ENCODE measurements at regions not wholly inside any gene's neighbourhood (a gene's known extent, or its start where the extent isn't known, plus 50 kb on each side); places are given as distances from the start of the nearest gene placed in this dataset.

DNA sequence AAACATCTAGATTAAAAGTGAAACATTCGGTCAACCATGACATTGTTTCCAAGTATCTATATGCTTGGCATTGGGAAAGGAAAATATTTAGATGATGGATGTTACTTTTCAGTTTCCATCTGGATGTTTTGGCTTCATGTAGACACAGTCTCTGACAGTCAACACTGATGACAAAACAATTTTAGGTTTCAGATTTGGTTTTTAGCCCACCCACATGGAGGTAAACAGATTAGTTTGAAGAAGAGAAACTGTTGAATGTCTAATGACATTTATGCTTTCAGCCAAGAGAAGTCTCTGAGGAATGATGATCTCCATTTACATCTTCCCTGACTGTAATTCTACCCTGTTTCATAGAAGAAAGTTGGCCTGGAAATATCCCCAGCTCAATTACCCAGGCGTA, 379.1 kb downstream of the SLITRK6 start:
- Histone ChIP-seq H2AFZ (ENCODE audit: low read depth, low read length) (no peak overlapping the region), H4K20me1 (ENCODE audit: insufficient read depth, low read length) (no peaks in the 10 kb centered on the region), H3K36me3 (ENCODE audit: insufficient read depth, low read length) (no peaks in the 10 kb centered on the region), H3K79me2 (ENCODE audit: insufficient read depth, low read length) (no peaks in the 10 kb centered on the region), H3K27me3 (ENCODE audit: insufficient read depth, low read length, poor library complexity) (no peaks in the 10 kb centered on the region), H3K4me2 (ENCODE audit: insufficient read depth, low read length) (no peak overlapping the region), H3K27ac (ENCODE audit: low read length) (no peak overlapping the region), H3K9me3 (ENCODE audit: insufficient read depth, low read length, severe bottlenecking) (no peaks in the 10 kb centered on the region), H3K4me3 (ENCODE audit: low read depth in 1 of 2, low read length in 2 of 2) (no peak overlapping the region), H3K9ac (ENCODE audit: low read depth, low read length) (no peak overlapping the region), H3K4me1 (ENCODE audit: insufficient read depth, low read length) (no peaks in the 10 kb centered on the region)
- no peak for ATAC-seq (ENCODE audit: insufficient read depth, low read depth)
- DNase-seq = no peak
- TF ChIP-seq, protein P1, sequence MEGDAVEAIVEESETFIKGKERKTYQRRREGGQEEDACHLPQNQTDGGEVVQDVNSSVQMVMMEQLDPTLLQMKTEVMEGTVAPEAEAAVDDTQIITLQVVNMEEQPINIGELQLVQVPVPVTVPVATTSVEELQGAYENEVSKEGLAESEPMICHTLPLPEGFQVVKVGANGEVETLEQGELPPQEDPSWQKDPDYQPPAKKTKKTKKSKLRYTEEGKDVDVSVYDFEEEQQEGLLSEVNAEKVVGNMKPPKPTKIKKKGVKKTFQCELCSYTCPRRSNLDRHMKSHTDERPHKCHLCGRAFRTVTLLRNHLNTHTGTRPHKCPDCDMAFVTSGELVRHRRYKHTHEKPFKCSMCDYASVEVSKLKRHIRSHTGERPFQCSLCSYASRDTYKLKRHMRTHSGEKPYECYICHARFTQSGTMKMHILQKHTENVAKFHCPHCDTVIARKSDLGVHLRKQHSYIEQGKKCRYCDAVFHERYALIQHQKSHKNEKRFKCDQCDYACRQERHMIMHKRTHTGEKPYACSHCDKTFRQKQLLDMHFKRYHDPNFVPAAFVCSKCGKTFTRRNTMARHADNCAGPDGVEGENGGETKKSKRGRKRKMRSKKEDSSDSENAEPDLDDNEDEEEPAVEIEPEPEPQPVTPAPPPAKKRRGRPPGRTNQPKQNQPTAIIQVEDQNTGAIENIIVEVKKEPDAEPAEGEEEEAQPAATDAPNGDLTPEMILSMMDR (IDR thresholded peaks at IDR 0.05; ENCODE audit: borderline replicate concordance, extremely low read depth, low read length, poor library complexity, severe bottlenecking) = no peak
- no peak for TF ChIP-seq EZH2 (IDR thresholded peaks at IDR 0.05; ENCODE audit: borderline replicate concordance, low read depth, low read length, severe bottlenecking)

DNA sequence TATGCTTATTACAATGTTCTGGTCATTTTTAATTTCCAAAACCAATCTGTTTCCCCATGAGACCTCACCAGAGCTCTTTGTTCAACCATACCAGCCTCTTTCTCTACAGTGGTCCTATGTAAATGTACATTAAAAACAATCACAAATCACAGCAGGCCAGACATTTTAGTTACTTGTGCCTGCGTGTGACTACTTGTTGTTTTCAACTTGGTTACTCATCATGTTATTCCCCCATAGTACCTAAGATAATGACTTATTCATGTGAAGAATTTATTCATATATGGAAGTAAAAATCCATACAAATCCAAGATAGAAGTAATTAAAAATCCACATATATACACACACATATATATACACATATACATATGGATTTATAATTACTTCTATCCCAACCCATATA, 379.6 kb downstream of the SLITRK6 start:
- no peaks in the 10 kb centered on the region for H3K79me2 ChIP-seq (ENCODE audit: insufficient read depth, low read length)
- no peak overlapping the region for H3K9ac ChIP-seq (ENCODE audit: low read depth, low read length)
- DNase-seq (no peak), ATAC-seq (ENCODE audit: insufficient read depth, low read depth) (no peak)
- no peak overlapping the region for H3K4me2 ChIP-seq (ENCODE audit: insufficient read depth, low read length)
- no peaks in the 10 kb centered on the region for H3K9me3 ChIP-seq (ENCODE audit: insufficient read depth, low read length, severe bottlenecking)
- no peak overlapping the region for H3K4me3 ChIP-seq (ENCODE audit: low read depth in 1 of 2, low read length in 2 of 2)
- H3K27me3 ChIP-seq (ENCODE audit: insufficient read depth, low read length, poor library complexity) = no peaks in the 10 kb centered on the region
- H3K4me1 ChIP-seq (ENCODE audit: insufficient read depth, low read length) = no peaks in the 10 kb centered on the region
- H2AFZ ChIP-seq (ENCODE audit: low read depth, low read length) = no peak overlapping the region
- TF ChIP-seq EZH2 (IDR thresholded peaks at IDR 0.05; ENCODE audit: borderline replicate concordance, low read depth, low read length, severe bottlenecking) = no peak
- TF ChIP-seq, protein P1 (IDR thresholded peaks at IDR 0.05; ENCODE audit: borderline replicate concordance, extremely low read depth, low read length, poor library complexity, severe bottlenecking) = no peak
- no peak overlapping the region for H3K27ac ChIP-seq (ENCODE audit: low read length)
- no peaks in the 10 kb centered on the region for H3K36me3 ChIP-seq (ENCODE audit: insufficient read depth, low read length)
- no peaks in the 10 kb centered on the region for H4K20me1 ChIP-seq (ENCODE audit: insufficient read depth, low read length)

DNA sequence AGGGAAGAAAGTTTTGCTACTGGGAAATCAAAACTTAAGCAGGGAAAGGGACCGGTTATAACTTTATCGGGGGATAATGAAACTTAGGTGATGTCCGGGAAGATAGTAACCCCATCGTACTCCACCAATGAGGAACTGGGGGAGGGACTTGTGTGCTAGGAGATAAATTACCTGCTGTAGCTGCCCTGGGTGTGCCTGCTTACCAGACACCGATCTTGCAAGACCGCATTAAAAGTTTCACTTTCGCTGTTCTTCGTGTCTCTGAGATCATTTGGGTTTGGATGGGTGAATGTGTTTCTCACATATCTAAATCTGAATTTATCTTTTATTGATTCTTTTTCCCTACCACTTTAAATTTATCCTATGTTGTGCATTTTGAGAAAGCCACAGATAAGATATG, 381.4 kb downstream of the SLITRK6 start:
- TF ChIP-seq, protein P1 (IDR thresholded peaks at IDR 0.05; ENCODE audit: borderline replicate concordance, extremely low read depth, low read length, poor library complexity, severe bottlenecking) = no peak
- no peak for TF ChIP-seq EZH2 (IDR thresholded peaks at IDR 0.05; ENCODE audit: borderline replicate concordance, low read depth, low read length, severe bottlenecking)
- no peak overlapping the region for H3K27ac ChIP-seq (ENCODE audit: low read length)
- no peaks in the 10 kb centered on the region for H3K27me3 ChIP-seq (ENCODE audit: insufficient read depth, low read length, poor library complexity)
- no peak overlapping the region for H3K4me3 ChIP-seq (ENCODE audit: low read depth in 1 of 2, low read length in 2 of 2)
- H3K79me2 ChIP-seq (ENCODE audit: insufficient read depth, low read length) = no peaks in the 10 kb centered on the region
- no peak for DNase-seq
- H3K9ac ChIP-seq (ENCODE audit: low read depth, low read length) = no peak overlapping the region
- H3K36me3 ChIP-seq (ENCODE audit: insufficient read depth, low read length) = no peaks in the 10 kb centered on the region
- ATAC-seq (ENCODE audit: insufficient read depth, low read depth) = no peak
- H2AFZ ChIP-seq (ENCODE audit: low read depth, low read length) = no peak overlapping the region
- no peaks in the 10 kb centered on the region for H3K4me1 ChIP-seq (ENCODE audit: insufficient read depth, low read length)
- H3K4me2 ChIP-seq (ENCODE audit: insufficient read depth, low read length) = no peak overlapping the region
- no peaks in the 10 kb centered on the region for H3K9me3 ChIP-seq (ENCODE audit: insufficient read depth, low read length, severe bottlenecking)
- no peaks in the 10 kb centered on the region for H4K20me1 ChIP-seq (ENCODE audit: insufficient read depth, low read length)

DNA sequence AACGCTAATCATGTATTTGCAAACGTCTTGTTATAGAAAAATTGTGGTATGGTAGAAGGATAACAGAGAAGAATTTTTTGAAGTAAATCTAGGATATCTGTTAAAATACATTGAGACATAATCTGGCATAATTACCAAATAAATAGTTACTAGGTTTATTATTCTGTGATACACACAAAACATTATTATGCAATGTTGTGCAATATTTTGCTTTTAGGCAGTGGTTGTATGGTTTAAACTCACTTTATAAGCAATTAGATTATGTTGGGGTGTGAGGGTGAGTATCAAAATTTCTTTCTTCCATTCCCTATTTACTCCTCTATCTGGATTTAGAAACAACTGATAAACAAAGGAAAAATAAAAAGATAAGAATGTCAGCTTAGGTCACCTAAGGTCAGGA, 385.6 kb downstream of the SLITRK6 start:
- H3K9ac ChIP-seq (ENCODE audit: low read depth, low read length) = no peak overlapping the region
- no peak for TF ChIP-seq EZH2 (IDR thresholded peaks at IDR 0.05; ENCODE audit: borderline replicate concordance, low read depth, low read length, severe bottlenecking)
- TF ChIP-seq, protein P1 (IDR thresholded peaks at IDR 0.05; ENCODE audit: borderline replicate concordance, extremely low read depth, low read length, poor library complexity, severe bottlenecking) = no peak
- H3K27me3 ChIP-seq (ENCODE audit: insufficient read depth, low read length, poor library complexity) = no peaks in the 10 kb centered on the region
- H3K9me3 ChIP-seq (ENCODE audit: insufficient read depth, low read length, severe bottlenecking) = no peaks in the 10 kb centered on the region
- no peaks in the 10 kb centered on the region for H3K4me1 ChIP-seq (ENCODE audit: insufficient read depth, low read length)
- no peak overlapping the region for H3K4me2 ChIP-seq (ENCODE audit: insufficient read depth, low read length)
- no peak overlapping the region for H3K4me3 ChIP-seq (ENCODE audit: low read depth in 1 of 2, low read length in 2 of 2)
- no peaks in the 10 kb centered on the region for H3K79me2 ChIP-seq (ENCODE audit: insufficient read depth, low read length)
- H3K27ac ChIP-seq (ENCODE audit: low read length) = no peak overlapping the region
- no peaks in the 10 kb centered on the region for H4K20me1 ChIP-seq (ENCODE audit: insufficient read depth, low read length)
- H3K36me3 ChIP-seq (ENCODE audit: insufficient read depth, low read length) = no peaks in the 10 kb centered on the region
- DNase-seq = no peak
- no peak for ATAC-seq (ENCODE audit: insufficient read depth, low read depth)
- H2AFZ ChIP-seq (ENCODE audit: low read depth, low read length) = no peak overlapping the region
